ENCODE measurements at regions not wholly inside any gene's neighbourhood (a gene's known extent, or its start where the extent isn't known, plus 50 kb on each side); places are given as distances from the start of the nearest gene placed in this dataset.

DNA sequence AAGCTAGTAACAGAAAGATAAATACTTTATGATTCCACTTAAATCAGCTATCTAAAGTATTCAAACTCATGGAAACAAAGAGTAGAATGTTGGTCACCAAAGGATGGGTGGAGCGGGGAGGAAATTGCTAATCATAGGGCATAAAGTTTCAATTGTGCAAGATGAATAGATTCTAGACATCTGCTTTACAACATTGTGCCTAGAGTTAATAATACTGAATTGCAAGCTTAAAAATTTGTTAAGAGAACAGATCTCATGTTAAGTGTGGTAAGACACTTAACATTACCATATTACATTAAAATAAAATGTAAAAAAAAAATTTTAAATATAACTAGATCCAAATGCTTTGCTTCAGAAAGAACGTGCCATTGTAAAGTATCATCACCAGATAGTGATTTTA, 411.1 kb upstream of the MBL2 start:
- BruUV-seq (replicated peaks), result no TSS peak
- H2AFZ ChIP-seq, result no peak overlapping the region
- H3K36me3 ChIP-seq (ENCODE audit: low read depth), result no peaks in the 10 kb centered on the region
- no peak overlapping the region for H3K27ac ChIP-seq
- ChIA-PET POLR2A (ENCODE audit: unreplicated experiment) (no interaction called here), CTCF (no interaction called here)
- 0 out of 2 replicates have a peak, but pooled peaks cover 5% of the 10 kb centered on the region for H3K9me2 ChIP-seq (ENCODE audit: insufficient read depth)
- no peaks in the 10 kb centered on the region for H3K9me3 ChIP-seq (ENCODE audit: insufficient read depth, low read depth)
- no peak for TF ChIP-seq EZH2 (IDR thresholded peaks at IDR 0.05; ENCODE audit: low read depth)
- no peak for TF ChIP-seq CTCF (conservative IDR thresholded peaks at IDR 0.05)
- H3K79me2 ChIP-seq (ENCODE audit: low read depth), result no peaks in the 10 kb centered on the region
- no peaks in the 10 kb centered on the region for H3K4me1 ChIP-seq (replicated peaks; ENCODE audit: insufficient read depth)
- no peak overlapping the region for H3K4me2 ChIP-seq
- intact Hi-C loops (cut with micrococcal nuclease; ENCODE audit: unreplicated experiment), result no loop called here
- DNase-seq, result no peak
- H3F3A ChIP-seq (ENCODE audit: insufficient read depth, low read depth), result no peaks in the 10 kb centered on the region
- no peak overlapping the region for H3K4me3 ChIP-seq
- no peaks in the 10 kb centered on the region for H3K27me3 ChIP-seq (ENCODE audit: insufficient read depth, low read depth)
- H4K20me1 ChIP-seq (ENCODE audit: insufficient read depth), result no peaks in the 10 kb centered on the region

DNA sequence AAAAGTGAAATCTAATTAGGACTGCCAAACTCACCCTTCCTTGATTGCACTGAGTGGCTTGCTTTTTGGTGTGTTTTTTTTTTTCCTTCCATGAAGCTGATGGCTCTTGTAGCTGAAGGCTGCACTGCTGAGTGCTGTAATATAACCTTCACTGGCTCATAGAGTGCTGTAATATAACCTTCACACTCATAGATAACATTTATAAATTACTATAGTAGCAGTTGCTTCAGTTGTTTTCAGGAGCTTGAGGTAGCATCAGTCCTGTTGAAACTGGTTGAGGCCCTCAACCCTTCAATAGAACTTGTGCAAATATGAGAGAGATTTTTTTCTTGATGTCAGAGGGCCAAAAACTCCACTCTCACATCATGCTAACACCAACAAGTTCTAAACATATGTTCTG, 404.9 kb upstream of the MBL2 start:
- H3F3A ChIP-seq (ENCODE audit: insufficient read depth, low read depth), result no peaks in the 10 kb centered on the region
- no peak overlapping the region for H3K4me2 ChIP-seq
- intact Hi-C loops (cut with micrococcal nuclease; ENCODE audit: unreplicated experiment), result loop anchor here (10.0 kb wide), 1 partner anchor 223 kb away; no protein-coding TSS in a partner anchor
- TF ChIP-seq CTCF (conservative IDR thresholded peaks at IDR 0.05) (no peak), EZH2 (IDR thresholded peaks at IDR 0.05; ENCODE audit: low read depth) (no peak)
- no peak overlapping the region for H2AFZ ChIP-seq
- H3K36me3 ChIP-seq (ENCODE audit: low read depth), result no peaks in the 10 kb centered on the region
- no peaks in the 10 kb centered on the region for H3K79me2 ChIP-seq (ENCODE audit: low read depth)
- no peak for DNase-seq
- H3K4me3 ChIP-seq, result no peak overlapping the region
- no peaks in the 10 kb centered on the region for H4K20me1 ChIP-seq (ENCODE audit: insufficient read depth)
- no peaks in the 10 kb centered on the region for H3K9me3 ChIP-seq (ENCODE audit: insufficient read depth, low read depth)
- POLR2A ChIA-PET (ENCODE audit: unreplicated experiment), result no interaction called here
- no peaks in the 10 kb centered on the region for H3K27me3 ChIP-seq (ENCODE audit: insufficient read depth, low read depth)
- BruUV-seq (replicated peaks), result no TSS peak
- H3K9me2 ChIP-seq (ENCODE audit: insufficient read depth), result no peaks in the 10 kb centered on the region
- H3K4me1 ChIP-seq (replicated peaks; ENCODE audit: insufficient read depth), result no peaks in the 10 kb centered on the region
- CTCF ChIA-PET, result no interaction called here
- H3K27ac ChIP-seq, result no peak overlapping the region

GRCh38 chr10:53166325-53166724, 393.7 kb upstream of the MBL2 start:
- no TSS peak for BruUV-seq (replicated peaks)
- Histone ChIP-seq H3K4me1 (replicated peaks; ENCODE audit: insufficient read depth) (no peaks in the 10 kb centered on the region), H3K27me3 (ENCODE audit: insufficient read depth, low read depth) (no peaks in the 10 kb centered on the region), H3F3A (ENCODE audit: insufficient read depth, low read depth) (no peaks in the 10 kb centered on the region), H3K27ac (no peak overlapping the region), H3K4me2 (no peak overlapping the region), H3K79me2 (ENCODE audit: low read depth) (no peaks in the 10 kb centered on the region), H2AFZ (no peak overlapping the region), H3K9me3 (ENCODE audit: insufficient read depth, low read depth) (no peaks in the 10 kb centered on the region), H3K4me3 (no peak overlapping the region), H3K36me3 (ENCODE audit: low read depth) (no peaks in the 10 kb centered on the region), H3K9me2 (ENCODE audit: insufficient read depth) (no peaks in the 10 kb centered on the region), H4K20me1 (ENCODE audit: insufficient read depth) (no peaks in the 10 kb centered on the region)
- intact Hi-C loops (cut with micrococcal nuclease; ENCODE audit: unreplicated experiment), result no loop called here
- no peak for DNase-seq
- ChIA-PET POLR2A (ENCODE audit: unreplicated experiment) (no interaction called here), CTCF (no interaction called here)
- no peak for TF ChIP-seq CTCF (conservative IDR thresholded peaks at IDR 0.05)
- TF ChIP-seq EZH2 (IDR thresholded peaks at IDR 0.05; ENCODE audit: low read depth), result no peak
